ENCODE measurements at regions not wholly inside any gene's neighbourhood (a gene's known extent, or its start where the extent isn't known, plus 50 kb on each side); places are given as distances from the start of the nearest gene placed in this dataset.
"Not testable (repeated sequence)": the region's sequence is repeated elsewhere in the genome, so short reads cannot be mapped to it uniquely, and the experiment has no call there.

- peak; percentile 15 for DNase-seq (ENCODE audit: low spot score)
Observed at GRCh38 chr3:76199382-76199781, 414.0 kb upstream of the ZNF717 start.

- no peak for DNase-seq (ENCODE audit: low spot score)
Observed at GRCh38 chr3:76203578-76203977, 418.2 kb upstream of the ZNF717 start.

GRCh38 chr3:76206346-76206745 is 421.0 kb upstream of the ZNF717 start:
- no peak for DNase-seq (ENCODE audit: low spot score)

GRCh38 chr3:76212679-76213078 is 427.3 kb upstream of the ZNF717 start:
- DNase-seq (ENCODE audit: low spot score) = no peak

- DNase-seq (ENCODE audit: low spot score) = no peak
Observed at GRCh38 chr3:76222201-76222600, 436.9 kb upstream of the ZNF717 start.

GRCh38 chr3:76231258-76231657 is 445.9 kb upstream of the ZNF717 start:
- DNase-seq (ENCODE audit: low spot score) = no peak

- no peak for DNase-seq (ENCODE audit: low spot score)
Observed at GRCh38 chr3:76242886-76243753, 457.8 kb upstream of the ZNF717 start.

GRCh38 chr3:76245073-76245472 is 459.7 kb upstream of the ZNF717 start:
- no peak for DNase-seq (ENCODE audit: low spot score)

GRCh38 chr3:76245622-76246021 is 460.3 kb upstream of the ZNF717 start:
- no peak for DNase-seq (ENCODE audit: low spot score)

GRCh38 chr3:76264496-76264895 is 479.1 kb upstream of the ZNF717 start:
- no peak for DNase-seq (ENCODE audit: low spot score)

- no peak for DNase-seq (ENCODE audit: low spot score)
Observed at GRCh38 chr3:76264911-76265310, 479.6 kb upstream of the ZNF717 start.

- no peak for DNase-seq (ENCODE audit: low spot score)
Observed at GRCh38 chr3:76266511-76266910, 481.2 kb upstream of the ZNF717 start.

GRCh38 chr3:76267851-76268380 is 482.6 kb upstream of the ZNF717 start:
- no peak for DNase-seq (ENCODE audit: low spot score)

- DNase-seq (ENCODE audit: low spot score) = no peak
Observed at GRCh38 chr3:76293856-76294255, 508.5 kb upstream of the ZNF717 start.

GRCh38 chr3:76300746-76301145 is 515.4 kb upstream of the ZNF717 start:
- no peak for DNase-seq (ENCODE audit: low spot score)

GRCh38 chr3:76307556-76307955 is 522.2 kb upstream of the ZNF717 start:
- no peak for DNase-seq (ENCODE audit: low spot score)

GRCh38 chr3:76308541-76308940 is 523.2 kb upstream of the ZNF717 start:
- DNase-seq (ENCODE audit: low spot score) = peak; percentile 21

- DNase-seq (ENCODE audit: low spot score) = peak; percentile 9
Observed at GRCh38 chr3:76310089-76310488, 524.7 kb upstream of the ZNF717 start.

- DNase-seq (ENCODE audit: low spot score) = no peak
Observed at GRCh38 chr3:76310667-76311066, 525.3 kb upstream of the ZNF717 start.

- no peak for DNase-seq (ENCODE audit: low spot score)
Observed at GRCh38 chr3:76311941-76312340, 526.6 kb upstream of the ZNF717 start.

- DNase-seq (ENCODE audit: low spot score) = not testable (repeated sequence)
Observed at GRCh38 chr3:76315906-76316305, 530.6 kb upstream of the ZNF717 start.

- no peak for DNase-seq (ENCODE audit: low spot score)
Observed at GRCh38 chr3:76321614-76322013, 536.3 kb upstream of the ZNF717 start.

- DNase-seq (ENCODE audit: low spot score) = no peak
Observed at GRCh38 chr3:76324101-76324500, 538.8 kb upstream of the ZNF717 start.

GRCh38 chr3:76345878-76346277 is 560.5 kb upstream of the ZNF717 start:
- DNase-seq (ENCODE audit: low spot score) = no peak

Data from AG20443 (cell line).